ENCODE measurements at regions not wholly inside any gene's neighbourhood (a gene's known extent, or its start where the extent isn't known, plus 50 kb on each side); places are given as distances from the start of the nearest gene placed in this dataset.

GRCh38 chr18:77550625-77551024 lies 301.0 kb downstream of the GALR1 start:
- Mint-ChIP-seq H3K9me3 (ENCODE audit: insufficient read depth) (no peaks in the 10 kb centered on the region), H3K36me3 (ENCODE audit: low read depth) (no peaks in the 10 kb centered on the region), H3K4me1 (ENCODE audit: low read depth) (no peaks in the 10 kb centered on the region), H3K4me3 (no peak overlapping the region), H3K27me3 (ENCODE audit: low read depth) (no peaks in the 10 kb centered on the region), H3K27ac (no peak overlapping the region)
- no peak for DNase-seq
- ChIA-PET CTCF (interaction anchor here (0.9 kb wide), 2 partner anchors 8 to 1891 kb away, joined by 3 read pairs; no protein-coding TSS in a partner anchor), POLR2A (no interaction called here)
- ATAC-seq, result no peak

DNA sequence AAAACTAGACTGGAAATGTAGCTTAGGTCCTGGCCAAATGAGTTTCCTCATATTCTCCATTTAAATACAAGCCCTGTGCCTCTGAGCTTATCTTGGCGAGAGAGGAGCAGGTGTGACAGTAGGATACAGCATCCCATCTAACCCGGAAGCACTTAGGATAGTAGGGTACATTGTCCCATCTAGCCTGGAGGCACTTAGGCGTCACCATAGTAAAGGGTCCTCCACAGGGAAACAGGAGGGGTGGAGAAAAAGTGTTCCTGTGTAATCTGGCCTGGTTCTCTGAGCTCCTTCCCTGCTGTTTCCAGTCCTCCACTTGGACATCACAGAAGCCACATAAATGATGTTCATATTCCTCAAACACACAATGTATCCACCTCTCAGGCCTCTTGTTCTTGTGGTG lies 301.4 kb downstream of the GALR1 start:
- ATAC-seq, result no peak
- Mint-ChIP-seq H3K27me3 (ENCODE audit: low read depth) (no peaks in the 10 kb centered on the region), H3K27ac (no peak overlapping the region), H3K36me3 (ENCODE audit: low read depth) (no peaks in the 10 kb centered on the region), H3K4me3 (no peak overlapping the region), H3K4me1 (ENCODE audit: low read depth) (no peaks in the 10 kb centered on the region), H3K9me3 (ENCODE audit: insufficient read depth) (no peaks in the 10 kb centered on the region)
- ChIA-PET POLR2A (no interaction called here), CTCF (interaction anchor here (0.9 kb wide), 2 partner anchors 8 to 1891 kb away, joined by 3 read pairs; no protein-coding TSS in a partner anchor)
- DNase-seq, result no peak

- DNase-seq (no peak), ATAC-seq (no peak)
- POLR2A ChIA-PET, result no interaction called here
- Mint-ChIP-seq H3K4me3 (no peak overlapping the region), H3K9me3 (ENCODE audit: insufficient read depth) (no peaks in the 10 kb centered on the region), H3K36me3 (ENCODE audit: low read depth) (no peaks in the 10 kb centered on the region), H3K27ac (no peak overlapping the region), H3K4me1 (ENCODE audit: low read depth) (no peaks in the 10 kb centered on the region), H3K27me3 (ENCODE audit: low read depth) (no peaks in the 10 kb centered on the region)
- CTCF ChIA-PET, result no interaction called here
Measured at GRCh38 chr18:77552945-77553344, 303.3 kb downstream of the GALR1 start.

DNA sequence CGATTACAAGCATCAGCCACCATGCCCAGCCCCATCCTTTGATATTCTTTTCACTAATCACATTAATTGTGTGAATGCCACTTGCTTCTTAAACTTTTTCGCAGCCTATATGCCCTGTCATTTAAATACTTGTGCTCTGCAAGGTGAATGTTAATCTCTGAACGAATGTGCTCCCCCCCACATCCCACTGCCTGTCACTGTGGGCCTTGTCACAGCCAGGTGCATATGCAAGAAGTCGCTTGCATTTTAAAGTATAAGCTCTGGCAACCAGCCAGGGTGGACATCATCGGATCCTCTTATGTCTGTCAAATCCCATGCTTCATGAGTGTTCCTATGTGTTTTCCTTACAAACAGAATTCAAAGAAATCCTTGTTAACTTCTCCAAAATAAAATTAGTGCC lies 304.4 kb downstream of the GALR1 start:
- no peak overlapping the region for H3K4me3 Mint-ChIP-seq
- no peak for ATAC-seq
- H3K27ac Mint-ChIP-seq, result no peak overlapping the region
- no peaks in the 10 kb centered on the region for H3K27me3 Mint-ChIP-seq (ENCODE audit: low read depth)
- H3K36me3 Mint-ChIP-seq (ENCODE audit: low read depth), result no peaks in the 10 kb centered on the region
- DNase-seq, result no peak
- ChIA-PET CTCF (no interaction called here), POLR2A (no interaction called here)
- H3K4me1 Mint-ChIP-seq (ENCODE audit: low read depth), result no peaks in the 10 kb centered on the region
- no peaks in the 10 kb centered on the region for H3K9me3 Mint-ChIP-seq (ENCODE audit: insufficient read depth)

GRCh38 chr18:77557046-77557587 lies 307.5 kb downstream of the GALR1 start:
- POLR2A ChIA-PET, result no interaction called here
- no peak overlapping the region for H3K27ac Mint-ChIP-seq
- H3K4me1 Mint-ChIP-seq (ENCODE audit: low read depth), result no peaks in the 10 kb centered on the region
- DNase-seq (no peak), ATAC-seq (no peak)
- CTCF ChIA-PET, result no interaction called here
- no peaks in the 10 kb centered on the region for H3K27me3 Mint-ChIP-seq (ENCODE audit: low read depth)
- no peaks in the 10 kb centered on the region for H3K9me3 Mint-ChIP-seq (ENCODE audit: insufficient read depth)
- H3K4me3 Mint-ChIP-seq, result no peak overlapping the region
- no peaks in the 10 kb centered on the region for H3K36me3 Mint-ChIP-seq (ENCODE audit: low read depth)

- no peak for DNase-seq
- Mint-ChIP-seq H3K4me1 (ENCODE audit: low read depth) (no peaks in the 10 kb centered on the region), H3K9me3 (ENCODE audit: insufficient read depth) (no peaks in the 10 kb centered on the region), H3K4me3 (no peak overlapping the region), H3K36me3 (ENCODE audit: low read depth) (no peaks in the 10 kb centered on the region), H3K27me3 (ENCODE audit: low read depth) (no peaks in the 10 kb centered on the region), H3K27ac (no peak overlapping the region)
- ChIA-PET CTCF (no interaction called here), POLR2A (no interaction called here)
- ATAC-seq, result no peak
Measured at GRCh38 chr18:77559274-77559910, 309.7 kb downstream of the GALR1 start.

GRCh38 chr18:77560341-77560992 lies 310.8 kb downstream of the GALR1 start:
- Mint-ChIP-seq H3K4me1 (ENCODE audit: low read depth) (no peaks in the 10 kb centered on the region), H3K4me3 (no peak overlapping the region), H3K27ac (no peak overlapping the region), H3K9me3 (ENCODE audit: insufficient read depth) (no peaks in the 10 kb centered on the region), H3K27me3 (ENCODE audit: low read depth) (no peaks in the 10 kb centered on the region), H3K36me3 (ENCODE audit: low read depth) (no peaks in the 10 kb centered on the region)
- ChIA-PET CTCF (no interaction called here), POLR2A (no interaction called here)
- ATAC-seq (no peak), DNase-seq (no peak)

DNA sequence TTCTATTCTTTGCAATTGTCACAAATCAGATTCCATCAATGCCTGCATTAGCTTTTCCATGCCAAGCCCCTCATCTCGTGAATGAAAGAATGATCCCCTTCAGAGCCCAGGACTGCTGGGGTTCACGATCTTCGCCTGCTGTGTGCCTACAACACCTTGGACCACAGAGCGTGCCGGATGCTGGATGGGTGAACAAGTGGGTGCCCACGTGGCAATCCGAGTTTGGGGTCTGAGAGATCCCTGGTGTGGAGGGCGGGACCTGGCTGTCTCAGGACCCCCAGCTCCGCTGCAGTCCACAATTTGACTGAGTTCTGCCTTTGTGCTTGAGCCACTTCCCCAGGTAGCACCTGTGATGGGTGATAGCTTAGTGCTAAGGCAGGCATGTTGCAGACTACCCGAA lies 317.0 kb downstream of the GALR1 start:
- no peak for DNase-seq
- Mint-ChIP-seq H3K27me3 (ENCODE audit: low read depth) (no peaks in the 10 kb centered on the region), H3K36me3 (ENCODE audit: low read depth) (no peaks in the 10 kb centered on the region), H3K4me3 (no peak overlapping the region), H3K9me3 (ENCODE audit: insufficient read depth) (no peaks in the 10 kb centered on the region), H3K27ac (no peak overlapping the region), H3K4me1 (ENCODE audit: low read depth) (no peaks in the 10 kb centered on the region)
- ChIA-PET CTCF (no interaction called here), POLR2A (no interaction called here)
- no peak for ATAC-seq

DNA sequence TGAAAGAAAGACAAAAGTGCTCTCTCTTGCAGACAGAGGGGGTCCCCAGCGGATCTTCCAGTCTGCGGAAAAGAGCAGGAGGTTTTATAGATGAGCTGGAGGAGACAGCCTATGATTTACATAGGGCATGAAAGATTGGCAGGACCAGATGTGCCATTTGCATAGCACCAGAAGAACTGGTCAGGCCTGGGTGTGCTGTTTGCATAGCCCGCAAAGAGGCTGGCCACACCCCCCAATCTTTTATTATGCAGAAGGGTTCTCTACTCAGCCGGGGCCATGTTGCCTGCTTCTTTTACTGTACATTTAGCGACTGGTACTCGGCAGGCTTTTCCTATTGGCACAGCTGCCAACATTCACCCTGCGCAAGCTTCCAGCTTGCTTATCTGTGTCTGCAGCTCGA lies 317.6 kb downstream of the GALR1 start:
- Mint-ChIP-seq H3K27me3 (ENCODE audit: low read depth) (no peaks in the 10 kb centered on the region), H3K27ac (no peak overlapping the region), H3K4me1 (ENCODE audit: low read depth) (no peaks in the 10 kb centered on the region), H3K4me3 (no peak overlapping the region), H3K36me3 (ENCODE audit: low read depth) (no peaks in the 10 kb centered on the region), H3K9me3 (ENCODE audit: insufficient read depth) (no peaks in the 10 kb centered on the region)
- ChIA-PET POLR2A (no interaction called here), CTCF (no interaction called here)
- no peak for ATAC-seq
- DNase-seq, result no peak

DNA sequence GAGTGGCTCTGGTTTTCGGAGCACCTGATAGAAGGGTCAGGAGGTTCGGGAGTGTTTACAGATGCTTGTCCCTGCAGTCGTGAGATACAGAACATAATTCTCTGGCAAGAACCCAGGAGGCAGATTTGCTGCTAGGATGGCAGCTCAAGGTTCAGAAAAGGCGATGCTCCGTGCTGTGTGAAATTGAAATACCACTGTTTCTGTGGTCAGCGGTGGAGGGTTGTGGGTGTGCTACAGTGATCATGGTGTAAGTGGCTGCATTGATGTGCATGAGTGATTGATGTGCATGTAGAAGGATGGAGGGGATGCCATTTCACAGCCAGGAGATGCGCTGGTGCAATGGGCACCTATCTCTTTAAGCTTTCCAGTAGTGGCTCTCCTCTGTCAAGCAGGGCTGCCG lies 322.1 kb downstream of the GALR1 start:
- no peak for ATAC-seq
- no peaks in the 10 kb centered on the region for H3K4me1 Mint-ChIP-seq (ENCODE audit: low read depth)
- no peak overlapping the region for H3K27ac Mint-ChIP-seq
- no peak for DNase-seq
- no peak overlapping the region for H3K4me3 Mint-ChIP-seq
- ChIA-PET POLR2A (no interaction called here), CTCF (no interaction called here)
- H3K27me3 Mint-ChIP-seq (ENCODE audit: low read depth), result no peaks in the 10 kb centered on the region
- H3K9me3 Mint-ChIP-seq (ENCODE audit: insufficient read depth), result no peaks in the 10 kb centered on the region
- no peaks in the 10 kb centered on the region for H3K36me3 Mint-ChIP-seq (ENCODE audit: low read depth)

DNA sequence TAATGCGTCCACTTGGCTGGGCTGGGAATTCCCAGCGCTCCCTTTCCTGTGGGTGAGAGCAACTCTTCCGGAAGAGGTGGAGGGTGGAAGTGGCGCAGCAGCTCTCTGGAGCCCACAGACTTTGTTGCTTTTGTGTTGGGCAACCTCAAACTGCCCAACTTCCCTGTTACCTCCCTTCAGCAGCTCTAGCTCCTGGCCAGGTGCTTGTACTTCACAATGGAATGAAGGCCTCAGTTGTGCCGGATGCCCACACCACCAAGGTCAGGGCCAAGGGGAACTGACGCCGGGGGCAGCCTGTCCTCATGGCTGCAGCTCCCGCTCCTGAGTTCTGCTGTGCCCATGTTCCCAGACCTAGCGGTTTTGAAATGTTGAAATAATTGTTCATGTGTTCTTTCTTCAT lies 322.9 kb downstream of the GALR1 start:
- CTCF ChIA-PET, result no interaction called here
- POLR2A ChIA-PET, result no interaction called here

GRCh38 chr18:77573571-77573970 lies 323.9 kb downstream of the GALR1 start:
- POLR2A ChIA-PET, result no interaction called here
- H3K4me3 Mint-ChIP-seq, result no peak overlapping the region
- H3K27me3 Mint-ChIP-seq (ENCODE audit: low read depth), result no peaks in the 10 kb centered on the region
- CTCF ChIA-PET, result no interaction called here
- no peaks in the 10 kb centered on the region for H3K36me3 Mint-ChIP-seq (ENCODE audit: low read depth)
- no peaks in the 10 kb centered on the region for H3K9me3 Mint-ChIP-seq (ENCODE audit: insufficient read depth)
- H3K4me1 Mint-ChIP-seq (ENCODE audit: low read depth), result no peaks in the 10 kb centered on the region
- no peak overlapping the region for H3K27ac Mint-ChIP-seq
- ATAC-seq, result no peak
- no peak for DNase-seq

More for the DNA sequence above, 322.9 kb downstream of the GALR1 start:
- H3K27me3 Mint-ChIP-seq (ENCODE audit: low read depth), result no peaks in the 10 kb centered on the region
- DNase-seq, result no peak
- no peak overlapping the region for H3K4me3 Mint-ChIP-seq
- H3K27ac Mint-ChIP-seq, result no peak overlapping the region
- no peaks in the 10 kb centered on the region for H3K36me3 Mint-ChIP-seq (ENCODE audit: low read depth)
- no peak for ATAC-seq
- H3K9me3 Mint-ChIP-seq (ENCODE audit: insufficient read depth), result no peaks in the 10 kb centered on the region
- no peaks in the 10 kb centered on the region for H3K4me1 Mint-ChIP-seq (ENCODE audit: low read depth)

Measured in activated CD8-positive, alpha-beta T cell treated with anti-CD3 and anti-CD28 coated beads, Interleukin-2, amount 10 ng/mL, durations not matched to agents 7 days and 5 days (primary cell).